ENCODE measurements at regions not wholly inside any gene's neighbourhood (a gene's known extent, or its start where the extent isn't known, plus 50 kb on each side); places are given as distances from the start of the nearest gene placed in this dataset.

DNA sequence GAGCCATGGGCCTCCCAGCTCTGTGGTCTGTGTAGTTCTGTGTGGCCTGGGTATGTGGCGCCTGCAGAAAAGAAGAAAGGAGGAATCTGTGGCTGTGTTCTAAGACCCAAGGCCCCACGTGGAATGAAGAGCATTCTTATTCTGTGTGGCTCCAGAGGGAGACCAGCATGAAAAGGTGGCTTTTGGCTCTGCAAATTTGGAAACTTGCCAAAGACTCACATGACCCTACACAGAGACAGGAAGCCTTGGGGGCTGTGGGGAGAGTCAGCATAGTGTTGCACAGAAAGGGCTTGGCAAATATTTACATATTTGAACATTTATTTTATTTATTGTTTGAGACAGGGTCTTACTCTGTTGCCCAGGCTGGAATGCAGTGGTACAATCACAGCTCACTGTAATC, 193.3 kb downstream of the TMEM38B start:
- H3K4me3 ChIP-seq (replicated peaks in 1 of 2; ENCODE audit: low read depth in 2 of 2, low read length in 2 of 2), result no peak overlapping the region
- TF ChIP-seq CTCF (IDR thresholded peaks at IDR 0.05; ENCODE audit: low read depth, low read length), result no peak
- no peak for DNase-seq (ENCODE audit: low read depth in 2 of 2)

DNA sequence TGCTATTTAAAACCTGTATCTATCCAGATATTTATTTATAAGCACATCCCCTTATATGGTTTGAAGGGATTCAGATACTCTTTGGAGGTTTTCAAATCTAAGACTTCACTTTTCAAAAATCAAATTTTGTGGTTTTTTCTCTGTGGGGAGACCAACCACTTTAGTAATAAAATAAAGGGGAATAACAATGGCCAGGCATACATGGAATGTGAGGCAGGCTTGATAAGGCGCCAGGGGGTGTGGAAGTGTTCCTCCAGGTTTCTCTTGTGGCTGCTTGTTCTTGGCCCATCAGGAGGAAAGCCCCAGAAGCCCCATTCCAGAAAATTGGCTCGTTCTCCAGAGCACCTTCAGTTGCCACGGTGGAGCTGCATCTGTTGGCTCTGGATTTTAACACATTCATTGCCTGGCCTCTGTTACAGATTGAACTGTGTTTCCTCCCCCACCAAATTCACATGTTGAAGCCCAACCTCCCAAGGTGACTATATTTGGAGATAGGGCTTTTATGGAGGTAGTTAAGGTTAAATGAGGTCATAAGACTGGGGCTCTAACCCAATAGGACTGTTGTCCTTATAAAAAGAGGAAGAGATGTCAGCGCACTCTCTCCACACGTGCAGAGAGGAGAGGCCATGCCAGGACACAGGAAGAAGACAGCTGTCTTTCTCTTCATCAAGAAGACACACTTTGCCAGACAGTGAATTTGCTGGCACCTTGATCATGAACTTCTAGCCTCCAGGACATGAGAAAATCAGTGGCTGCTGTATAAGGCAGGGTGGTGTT, 195.9 kb downstream of the TMEM38B start:
- H3K4me3 ChIP-seq (replicated peaks in 1 of 2; ENCODE audit: low read depth in 2 of 2, low read length in 2 of 2), result no peak overlapping the region
- no peak for TF ChIP-seq CTCF (IDR thresholded peaks at IDR 0.05; ENCODE audit: low read depth, low read length)
- no peak for DNase-seq (ENCODE audit: low read depth in 2 of 2)

GRCh38 chr9:105900123-105900522, 205.8 kb downstream of the TMEM38B start:
- H3K4me3 ChIP-seq (replicated peaks in 1 of 2; ENCODE audit: low read depth in 2 of 2, low read length in 2 of 2), result no peak overlapping the region
- DNase-seq (ENCODE audit: low read depth in 2 of 2), result no peak
- no peak for TF ChIP-seq CTCF (IDR thresholded peaks at IDR 0.05; ENCODE audit: low read depth, low read length)

GRCh38 chr9:105901514-105902109, 207.3 kb downstream of the TMEM38B start:
- DNase-seq (ENCODE audit: low read depth in 2 of 2), result peak; percentile 1 to 34
- TF ChIP-seq CTCF (IDR thresholded peaks at IDR 0.05; ENCODE audit: low read depth, low read length), result peak; percentile 17
- no peak overlapping the region for H3K4me3 ChIP-seq (replicated peaks in 1 of 2; ENCODE audit: low read depth in 2 of 2, low read length in 2 of 2)

DNA sequence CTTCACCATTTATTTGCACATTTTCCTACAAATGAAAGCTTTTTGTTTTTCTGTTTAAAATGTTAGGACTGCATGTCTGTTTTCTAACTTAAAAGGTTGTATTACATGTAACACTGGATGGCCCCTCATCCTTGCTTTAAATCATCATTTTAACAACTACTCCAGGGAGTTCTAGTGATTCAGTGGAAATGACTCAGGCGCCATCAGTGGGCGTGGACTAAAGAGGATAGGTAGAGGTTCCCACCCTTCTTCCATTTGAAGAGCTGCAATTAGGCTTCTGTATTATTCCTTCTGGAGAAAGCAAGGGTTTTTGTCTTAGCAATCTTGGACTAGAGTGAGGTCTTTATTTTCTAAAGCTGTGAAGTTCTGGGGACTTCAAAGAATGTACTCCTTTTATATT, 213.7 kb downstream of the TMEM38B start:
- no peak for DNase-seq (ENCODE audit: low read depth in 2 of 2)
- no peak for TF ChIP-seq CTCF (IDR thresholded peaks at IDR 0.05; ENCODE audit: low read depth, low read length)
- no peak overlapping the region for H3K4me3 ChIP-seq (replicated peaks in 1 of 2; ENCODE audit: low read depth in 2 of 2, low read length in 2 of 2)

DNA sequence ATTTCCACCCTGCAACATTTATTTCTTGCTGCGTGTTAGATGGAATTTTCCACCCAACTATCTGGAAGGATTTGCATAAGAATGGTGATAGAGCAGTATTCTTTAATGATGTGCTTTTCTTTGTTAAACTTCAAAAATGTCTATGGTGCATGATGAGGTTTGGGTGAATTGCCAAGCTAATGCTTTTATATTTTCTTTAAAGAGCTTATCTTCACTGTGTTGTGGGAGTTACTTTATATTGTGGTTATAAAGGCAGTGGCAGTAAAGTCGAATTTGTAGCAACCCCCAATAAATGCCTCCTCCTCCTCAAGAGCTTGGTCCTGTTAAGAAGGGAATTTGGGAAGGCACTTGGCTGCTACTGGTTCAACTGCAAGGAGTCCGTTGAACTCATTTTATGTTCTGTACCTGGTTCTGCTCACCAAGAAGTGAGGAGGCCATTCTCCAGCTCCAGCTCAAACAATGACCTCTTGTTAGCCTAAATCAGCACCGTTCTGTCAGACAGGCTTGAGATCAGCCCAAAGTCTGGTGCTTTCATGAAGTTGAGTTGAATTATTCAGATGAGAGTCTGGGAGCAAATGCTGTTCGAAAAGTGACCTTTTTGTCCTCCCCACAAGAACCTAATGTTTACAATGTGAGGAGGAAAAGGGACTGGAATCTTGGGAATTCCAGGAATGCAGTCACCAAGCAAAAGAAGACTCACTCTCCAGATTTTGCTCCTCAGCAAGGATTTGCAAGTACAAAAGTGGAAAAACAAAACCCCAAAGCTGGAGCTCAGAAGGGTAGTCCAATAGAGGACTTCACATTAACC, 217.0 kb downstream of the TMEM38B start:
- no peak for TF ChIP-seq CTCF (IDR thresholded peaks at IDR 0.05; ENCODE audit: low read depth, low read length)
- no peak overlapping the region for H3K4me3 ChIP-seq (replicated peaks in 1 of 2; ENCODE audit: low read depth in 2 of 2, low read length in 2 of 2)

More for the DNA sequence above, 217.0 kb downstream of the TMEM38B start:
- DNase-seq (ENCODE audit: low read depth in 2 of 2), result peak in 1 of 2 donors; percentile 8

All from cardiac fibroblast (primary cell).